HCT116 (cell line): ENCODE measurements at regions not wholly inside any gene's neighbourhood (a gene's known extent, or its start where the extent isn't known, plus 50 kb on each side); places are given as distances from the start of the nearest gene placed in this dataset.

Source experiments
- ATAC-seq: fragments of 200-7000 bp; cut with Tn5 transposase; 2 replicates; pipeline ENCODE4 v1.9.1; 2020; ENCODE audit warnings: mild to moderate bottlenecking, moderate library complexity
- BruUV-seq: library from RNA; stranded (reverse); fragments of 400-500 nt; replicated peaks from 2 replicates; lab custom pipeline; 2021; lab: Mats Ljungman, UMichigan
- CTCF ChIA-PET: fragments of 300-600 bp; sonication (Branson Sonifier 250); formaldehyde crosslinking; loops from one replicate; lab custom pipeline; 2021; ENCODE audit warnings: antibody characterized with exemption; lab: Charles Lee
- POLR2A ChIA-PET: fragments of 300-600, 350-600 bp; sonication (Branson Sonifier 250); formaldehyde crosslinking; loops from one replicate; lab custom pipeline; 2021; ENCODE audit warnings: antibody characterized with exemption; lab: Charles Lee
- RAD21 ChIA-PET, 2 experiments: fragments of 300-600 bp; sonication (Branson Sonifier 250); formaldehyde crosslinking; loops; one replicate each; lab custom pipeline; 2023; ENCODE audit warnings: low total read pairs in 2 of 2; ENCODE audit not compliant: uncharacterized antibody in 2 of 2, unreplicated experiment in 2 of 2, low non-redundant PET in 1 of 2; lab: Charles Lee
- DNase-seq: peaks from one replicate; pipeline ENCODE4 v3.0.0-alpha.2; 2010; ENCODE audit warnings: low read depth, low spot score
- H2AFZ ChIP-seq: fragments of 200-600 bp; shearing (Covaris generic), sonication (generic); 2 replicates; pipeline ENCODE4 v1.6.1; 2017; ENCODE audit warnings: low read depth, mixed run types, mixed read lengths, antibody characterized with exemption, low read length; ENCODE audit not compliant: poor library complexity, severe bottlenecking
- H3K27ac ChIP-seq: 2 replicates; pipeline ENCODE4 v1.5.1; 2012; ENCODE audit warnings: low read depth, low read length
- H3K27me3 ChIP-seq: fragments of 200-600 bp; sonication (generic); 2 replicates; pipeline ENCODE4 v1.6.1; 2016; ENCODE audit warnings: mixed run types, low read length, mixed read lengths; ENCODE audit not compliant: insufficient read depth
- H3K36me3 ChIP-seq, 2 experiments: fragments of 200-500 bp in 1 of 2; fragments of 200-600 bp in 1 of 2; sonication (Bioruptor generic) in 1 of 2; sonication (generic) in 1 of 2; 2 replicates each; pipeline versions ENCODE4 v1.5.1 to v1.6.1; 2014 to 2016; ENCODE audit warnings: low read length in 2 of 2, inconsistent platforms in 1 of 2, mixed read lengths in 1 of 2, mixed run types in 1 of 2; ENCODE audit not compliant: insufficient read depth in 2 of 2, control insufficient read depth in 1 of 2
- H3K4me1 ChIP-seq, 2 experiments: fragments of 200-600 bp in 1 of 2; sonication (generic) in 1 of 2; 2 replicates each; pipeline versions ENCODE4 v1.5.1 to v1.6.1; 2012 to 2017; ENCODE audit warnings: low read length in 2 of 2, inconsistent platforms in 1 of 2, mild to moderate bottlenecking in 1 of 2, mixed read lengths in 1 of 2, mixed run types in 1 of 2, moderate library complexity in 1 of 2; ENCODE audit not compliant: insufficient read depth in 2 of 2, control insufficient read depth in 1 of 2
- H3K4me2 ChIP-seq: fragments of 200-600 bp; sonication (generic); 2 replicates; pipeline ENCODE4 v1.6.1; 2017; ENCODE audit warnings: mixed run types, low read length, mixed read lengths
- H3K4me3 ChIP-seq, 2 experiments: fragments of 200-600 bp in 1 of 2; sonication (generic) in 1 of 2; replicated peaks in 1 of 2; 2 replicates each; pipeline ENCODE4 v1.5.1; 2011 to 2016; ENCODE audit warnings: low read length in 2 of 2, control low read depth in 1 of 2, low read depth in 1 of 2, mild to moderate bottlenecking in 1 of 2, mixed read lengths in 1 of 2, mixed run types in 1 of 2
- H3K79me2 ChIP-seq: fragments of 200-600 bp; sonication (generic); 2 replicates; pipeline ENCODE4 v1.6.1; 2017; ENCODE audit warnings: mild to moderate bottlenecking, mixed run types, low read length, moderate library complexity, mixed read lengths; ENCODE audit not compliant: insufficient read depth
- H3K9ac ChIP-seq: fragments of 200-600 bp; sonication (generic); 2 replicates; pipeline ENCODE4 v1.6.1; 2016; ENCODE audit warnings: low read length, mixed read lengths
- H3K9me2 ChIP-seq: fragments of 200-600 bp; sonication (generic), shearing (Covaris generic); 2 replicates; pipeline ENCODE4 v1.6.1; 2017; ENCODE audit warnings: mixed run types, mild to moderate bottlenecking, moderate library complexity; ENCODE audit not compliant: insufficient read depth
- H3K9me3 ChIP-seq, 2 experiments: fragments of 200-500 bp in 1 of 2; fragments of 200-600 bp in 1 of 2; sonication (Bioruptor generic) in 1 of 2; sonication (generic) in 1 of 2; 2 replicates each; pipeline ENCODE4 v1.6.1; 2014 to 2017; ENCODE audit warnings: low read length in 2 of 2, mixed read lengths in 2 of 2, inconsistent platforms in 1 of 2, low read depth in 1 of 2, mild to moderate bottlenecking in 1 of 2, mixed run types in 1 of 2, moderate library complexity in 1 of 2; ENCODE audit not compliant: control insufficient read depth in 1 of 2, insufficient read depth in 1 of 2
- H4K20me1 ChIP-seq: fragments of 200-600 bp; sonication (generic), shearing (Covaris generic); 2 replicates; pipeline ENCODE4 v1.6.1; 2017; ENCODE audit warnings: mixed run types, mild to moderate bottlenecking, moderate library complexity; ENCODE audit not compliant: insufficient read depth
- EZH2 ChIP-seq: fragments of 200-600 bp; sonication (generic); IDR thresholded peaks from 2 replicates; pipeline ENCODE4 v1.6.1; 2017; ENCODE audit warnings: antibody characterized with exemption, mixed run types
- EZH2phosphoT487 ChIP-seq: fragments of 200-600 bp; IDR thresholded peaks from 2 replicates; pipeline ENCODE4 v1.6.1; 2018; ENCODE audit warnings: antibody characterized with exemption, borderline replicate concordance
- FOSL1 ChIP-seq: IDR thresholded peaks from 2 replicates; pipeline ENCODE4 v1.6.1; 2012; ENCODE audit warnings: low read depth
- SIN3A ChIP-seq: IDR thresholded peaks from 2 replicates; pipeline ENCODE4 v1.6.1; 2012; ENCODE audit warnings: low read depth
- TCF7L2 ChIP-seq: IDR thresholded peaks from 2 replicates; pipeline ENCODE4 v1.7.0; 2011; ENCODE audit warnings: borderline replicate concordance, inconsistent platforms; ENCODE audit not compliant: insufficient read depth, insufficient read length; ENCODE audit errors: extremely low read depth
- intact Hi-C: fragments of 100-400 bp; cut with micrococcal nuclease; formaldehyde crosslinking; loops from 2 replicates; pipeline ENCODE4 v1.10.0; 2022
- TF ChIP-seq, protein P1 (sequence below): IDR thresholded peaks from 2 replicates; pipeline ENCODE4 v1.6.1; 2012; ENCODE audit warnings: low read depth
- TF ChIP-seq, protein P2 (sequence below): IDR thresholded peaks from 2 replicates; pipeline ENCODE4 v1.6.1; 2011; ENCODE audit warnings: mild to moderate bottlenecking, low read length, moderate library complexity; ENCODE audit not compliant: insufficient replicate concordance; ENCODE audit errors: extremely low read depth

DNA sequence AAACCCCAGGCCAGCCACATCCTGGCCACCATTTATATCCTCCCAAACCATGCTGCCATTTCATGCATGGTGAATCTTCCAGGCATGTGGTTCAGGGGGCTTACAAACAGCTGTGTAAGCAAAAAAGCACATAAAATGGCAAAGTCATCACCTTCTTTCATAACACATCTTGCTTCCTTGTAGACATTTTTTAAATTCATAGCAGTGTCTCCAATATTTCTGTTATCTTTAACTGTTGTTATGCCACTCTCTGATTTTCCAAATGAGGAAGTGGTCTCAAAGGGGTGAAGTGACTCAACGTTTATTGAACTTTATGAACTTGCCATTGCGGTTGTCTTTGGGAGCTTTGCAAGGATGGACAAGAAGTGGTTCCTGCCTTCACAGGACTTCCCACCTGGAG, 264.4 kb downstream of the MEX3B start:
- intact Hi-C loops: no loop called here
- DNase-seq (no peak), ATAC-seq (no peak)
- H3K27ac ChIP-seq: no peak overlapping the region
- no peaks in the 10 kb centered on the region for H3K36me3 ChIP-seq
- no peak overlapping the region for H3K4me3 ChIP-seq
- RAD21 ChIA-PET: no interaction called here
- H3K9me2 ChIP-seq: no peaks in the 10 kb centered on the region
- H2AFZ ChIP-seq: no peak overlapping the region
- POLR2A ChIA-PET: no interaction called here
- CTCF ChIA-PET: no interaction called here
- no peaks in the 10 kb centered on the region for H3K4me1 ChIP-seq
- no peaks in the 10 kb centered on the region for H3K9me3 ChIP-seq
- peaks cover 57% of the 10 kb centered on the region for H3K27me3 ChIP-seq
- no peak overlapping the region for H3K4me2 ChIP-seq
- TF ChIP-seq TCF7L2: no peak
- TF ChIP-seq SIN3A: no peak
- TF ChIP-seq, protein P1, sequence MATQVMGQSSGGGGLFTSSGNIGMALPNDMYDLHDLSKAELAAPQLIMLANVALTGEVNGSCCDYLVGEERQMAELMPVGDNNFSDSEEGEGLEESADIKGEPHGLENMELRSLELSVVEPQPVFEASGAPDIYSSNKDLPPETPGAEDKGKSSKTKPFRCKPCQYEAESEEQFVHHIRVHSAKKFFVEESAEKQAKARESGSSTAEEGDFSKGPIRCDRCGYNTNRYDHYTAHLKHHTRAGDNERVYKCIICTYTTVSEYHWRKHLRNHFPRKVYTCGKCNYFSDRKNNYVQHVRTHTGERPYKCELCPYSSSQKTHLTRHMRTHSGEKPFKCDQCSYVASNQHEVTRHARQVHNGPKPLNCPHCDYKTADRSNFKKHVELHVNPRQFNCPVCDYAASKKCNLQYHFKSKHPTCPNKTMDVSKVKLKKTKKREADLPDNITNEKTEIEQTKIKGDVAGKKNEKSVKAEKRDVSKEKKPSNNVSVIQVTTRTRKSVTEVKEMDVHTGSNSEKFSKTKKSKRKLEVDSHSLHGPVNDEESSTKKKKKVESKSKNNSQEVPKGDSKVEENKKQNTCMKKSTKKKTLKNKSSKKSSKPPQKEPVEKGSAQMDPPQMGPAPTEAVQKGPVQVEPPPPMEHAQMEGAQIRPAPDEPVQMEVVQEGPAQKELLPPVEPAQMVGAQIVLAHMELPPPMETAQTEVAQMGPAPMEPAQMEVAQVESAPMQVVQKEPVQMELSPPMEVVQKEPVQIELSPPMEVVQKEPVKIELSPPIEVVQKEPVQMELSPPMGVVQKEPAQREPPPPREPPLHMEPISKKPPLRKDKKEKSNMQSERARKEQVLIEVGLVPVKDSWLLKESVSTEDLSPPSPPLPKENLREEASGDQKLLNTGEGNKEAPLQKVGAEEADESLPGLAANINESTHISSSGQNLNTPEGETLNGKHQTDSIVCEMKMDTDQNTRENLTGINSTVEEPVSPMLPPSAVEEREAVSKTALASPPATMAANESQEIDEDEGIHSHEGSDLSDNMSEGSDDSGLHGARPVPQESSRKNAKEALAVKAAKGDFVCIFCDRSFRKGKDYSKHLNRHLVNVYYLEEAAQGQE: no peak
- no peak for TF ChIP-seq FOSL1
- H3K9ac ChIP-seq: no peak overlapping the region
- H4K20me1 ChIP-seq: no peaks in the 10 kb centered on the region
- BruUV-seq: no TSS peak
- H3K79me2 ChIP-seq: no peaks in the 10 kb centered on the region

DNA sequence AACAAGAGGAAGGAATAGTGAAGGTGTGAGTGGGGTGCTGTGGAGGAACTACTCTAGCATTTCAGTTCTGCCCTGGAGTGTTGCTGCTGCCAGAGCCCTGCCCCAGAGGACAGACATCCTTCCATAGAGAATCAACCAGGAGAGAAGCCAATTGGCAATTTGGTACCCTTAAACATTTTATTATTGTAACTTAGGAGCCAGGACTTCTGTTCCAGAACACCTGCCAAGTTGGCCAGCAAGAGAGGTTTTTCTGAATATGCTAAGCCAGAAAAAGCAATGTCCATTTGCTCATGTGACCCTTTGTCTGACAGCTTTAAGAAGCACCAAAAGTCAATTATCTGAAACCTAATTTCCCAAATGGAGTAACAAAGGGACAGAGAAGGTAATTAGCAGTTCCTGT, 264.9 kb downstream of the MEX3B start:
- Histone ChIP-seq H3K27ac (no peak overlapping the region), H3K4me2 (no peak overlapping the region), H3K79me2 (no peaks in the 10 kb centered on the region), H4K20me1 (no peaks in the 10 kb centered on the region), H2AFZ (no peak overlapping the region), H3K4me3 (no peak overlapping the region), H3K9me2 (no peaks in the 10 kb centered on the region), H3K27me3 (peaks cover 54% of the 10 kb centered on the region), H3K4me1 (no peaks in the 10 kb centered on the region), H3K9ac (no peak overlapping the region), H3K9me3 (no peaks in the 10 kb centered on the region), H3K36me3 (no peaks in the 10 kb centered on the region)
- TF ChIP-seq, protein P1: no peak
- TF ChIP-seq EZH2 (no peak), SIN3A (no peak), EZH2phosphoT487 (no peak)
- TF ChIP-seq, protein P2, sequence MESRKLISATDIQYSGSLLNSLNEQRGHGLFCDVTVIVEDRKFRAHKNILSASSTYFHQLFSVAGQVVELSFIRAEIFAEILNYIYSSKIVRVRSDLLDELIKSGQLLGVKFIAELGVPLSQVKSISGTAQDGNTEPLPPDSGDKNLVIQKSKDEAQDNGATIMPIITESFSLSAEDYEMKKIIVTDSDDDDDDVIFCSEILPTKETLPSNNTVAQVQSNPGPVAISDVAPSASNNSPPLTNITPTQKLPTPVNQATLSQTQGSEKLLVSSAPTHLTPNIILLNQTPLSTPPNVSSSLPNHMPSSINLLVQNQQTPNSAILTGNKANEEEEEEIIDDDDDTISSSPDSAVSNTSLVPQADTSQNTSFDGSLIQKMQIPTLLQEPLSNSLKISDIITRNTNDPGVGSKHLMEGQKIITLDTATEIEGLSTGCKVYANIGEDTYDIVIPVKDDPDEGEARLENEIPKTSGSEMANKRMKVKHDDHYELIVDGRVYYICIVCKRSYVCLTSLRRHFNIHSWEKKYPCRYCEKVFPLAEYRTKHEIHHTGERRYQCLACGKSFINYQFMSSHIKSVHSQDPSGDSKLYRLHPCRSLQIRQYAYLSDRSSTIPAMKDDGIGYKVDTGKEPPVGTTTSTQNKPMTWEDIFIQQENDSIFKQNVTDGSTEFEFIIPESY: no peak
- ChIA-PET POLR2A (no interaction called here), CTCF (no interaction called here), RAD21 (no interaction called here)
- intact Hi-C loops: no loop called here
- DNase-seq (no peak), ATAC-seq (no peak)
- no TSS peak for BruUV-seq
